ENCODE measurements at regions not wholly inside any gene's neighbourhood (a gene's known extent, or its start where the extent isn't known, plus 50 kb on each side); places are given as distances from the start of the nearest gene placed in this dataset.

- TF ChIP-seq, protein P1, sequence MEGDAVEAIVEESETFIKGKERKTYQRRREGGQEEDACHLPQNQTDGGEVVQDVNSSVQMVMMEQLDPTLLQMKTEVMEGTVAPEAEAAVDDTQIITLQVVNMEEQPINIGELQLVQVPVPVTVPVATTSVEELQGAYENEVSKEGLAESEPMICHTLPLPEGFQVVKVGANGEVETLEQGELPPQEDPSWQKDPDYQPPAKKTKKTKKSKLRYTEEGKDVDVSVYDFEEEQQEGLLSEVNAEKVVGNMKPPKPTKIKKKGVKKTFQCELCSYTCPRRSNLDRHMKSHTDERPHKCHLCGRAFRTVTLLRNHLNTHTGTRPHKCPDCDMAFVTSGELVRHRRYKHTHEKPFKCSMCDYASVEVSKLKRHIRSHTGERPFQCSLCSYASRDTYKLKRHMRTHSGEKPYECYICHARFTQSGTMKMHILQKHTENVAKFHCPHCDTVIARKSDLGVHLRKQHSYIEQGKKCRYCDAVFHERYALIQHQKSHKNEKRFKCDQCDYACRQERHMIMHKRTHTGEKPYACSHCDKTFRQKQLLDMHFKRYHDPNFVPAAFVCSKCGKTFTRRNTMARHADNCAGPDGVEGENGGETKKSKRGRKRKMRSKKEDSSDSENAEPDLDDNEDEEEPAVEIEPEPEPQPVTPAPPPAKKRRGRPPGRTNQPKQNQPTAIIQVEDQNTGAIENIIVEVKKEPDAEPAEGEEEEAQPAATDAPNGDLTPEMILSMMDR (conservative IDR thresholded peaks at IDR 0.05; ENCODE audit: low read depth, low read length): no peak
- no peak for TF ChIP-seq EZH2 (IDR thresholded peaks at IDR 0.05; ENCODE audit: borderline replicate concordance, low read depth, low read length, poor library complexity, severe bottlenecking)
These were observed 82.1 kb upstream of the SSTR1 start for GRCh38 chr14:38125481-38126037.
